Skin of body (tissue), 1 donor: ENCODE measurements at regions not wholly inside any gene's neighbourhood (a gene's known extent, or its start where the extent isn't known, plus 50 kb on each side); places are given as distances from the start of the nearest gene placed in this dataset.
"Not testable (repeated sequence)": the region's sequence is repeated elsewhere in the genome, so short reads cannot be mapped to it uniquely, and the experiment has no call there.

ENCODE experiments used
- DNase-seq: peaks from one replicate; lab custom pipeline; 2025; lab: John Stamatoyannopoulos, UW

GRCh38 chr2:56510610-56511009 is 326.8 kb downstream of the CCDC85A start:
- no peak for DNase-seq

- DNase-seq: no peak
Observed at GRCh38 chr2:56515399-56515798, 331.6 kb downstream of the CCDC85A start.

DNA sequence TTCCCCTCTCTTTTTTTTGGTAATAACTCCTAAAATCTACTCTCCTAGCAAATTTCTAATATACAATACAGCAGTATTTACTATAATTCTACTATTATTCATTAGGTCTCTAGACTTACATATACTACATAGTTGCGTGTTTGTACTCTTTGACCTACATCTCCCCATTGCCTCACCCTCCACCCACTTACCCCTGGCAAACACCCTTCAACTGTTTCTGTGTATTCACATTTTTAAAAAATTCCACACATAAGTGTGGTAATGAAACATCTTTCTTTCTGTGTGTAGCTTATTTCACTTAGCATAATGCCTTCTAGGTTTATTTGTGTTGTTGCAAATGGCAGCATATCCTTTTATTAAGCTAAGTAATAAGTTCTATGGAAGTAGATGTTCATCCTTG is 336.0 kb downstream of the CCDC85A start:
- DNase-seq: no peak

- peak; percentile 0 for DNase-seq
Observed at GRCh38 chr2:56522605-56523089, 338.9 kb downstream of the CCDC85A start.

DNA sequence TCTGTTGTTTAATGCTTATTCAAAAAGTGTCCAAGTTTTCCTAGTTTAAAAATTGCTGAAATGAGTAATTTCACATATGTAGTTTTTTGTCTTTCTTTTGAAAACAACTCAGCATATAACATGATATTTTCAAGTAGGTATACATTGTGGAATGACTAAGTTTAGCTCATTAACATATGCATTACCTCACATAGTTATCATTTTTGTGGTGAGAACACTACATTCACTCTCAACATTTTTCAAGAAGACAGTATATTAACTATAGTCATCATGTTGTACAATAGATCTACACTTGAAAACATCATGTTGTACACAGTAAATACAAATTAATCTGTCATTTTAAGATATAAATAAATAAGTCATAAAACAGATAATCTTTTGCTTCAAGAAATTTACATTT is 340.0 kb downstream of the CCDC85A start:
- DNase-seq: no peak

GRCh38 chr2:56531668-56532420 is 348.1 kb downstream of the CCDC85A start:
- DNase-seq: no peak

- no peak for DNase-seq
Observed at GRCh38 chr2:56534321-56534720, 350.5 kb downstream of the CCDC85A start.

DNA sequence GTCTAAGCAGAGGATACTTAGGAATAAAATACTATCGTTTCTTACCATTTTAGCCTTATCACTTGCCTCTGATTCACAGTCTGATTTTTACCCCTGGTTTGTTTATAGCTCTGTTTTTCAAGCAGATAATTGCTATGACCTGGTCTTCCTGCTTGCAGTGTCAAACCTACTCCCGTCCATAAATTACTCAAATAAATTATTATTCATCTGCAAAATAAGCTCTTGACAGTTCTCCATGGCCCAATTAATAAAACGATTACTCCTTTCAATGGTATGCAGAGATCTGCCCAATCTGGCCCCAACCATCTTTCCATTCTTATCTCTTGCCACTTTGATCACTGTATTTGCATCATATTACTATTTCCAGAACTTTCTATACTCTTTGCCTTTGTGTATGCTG is 354.0 kb downstream of the CCDC85A start:
- no peak for DNase-seq

DNA sequence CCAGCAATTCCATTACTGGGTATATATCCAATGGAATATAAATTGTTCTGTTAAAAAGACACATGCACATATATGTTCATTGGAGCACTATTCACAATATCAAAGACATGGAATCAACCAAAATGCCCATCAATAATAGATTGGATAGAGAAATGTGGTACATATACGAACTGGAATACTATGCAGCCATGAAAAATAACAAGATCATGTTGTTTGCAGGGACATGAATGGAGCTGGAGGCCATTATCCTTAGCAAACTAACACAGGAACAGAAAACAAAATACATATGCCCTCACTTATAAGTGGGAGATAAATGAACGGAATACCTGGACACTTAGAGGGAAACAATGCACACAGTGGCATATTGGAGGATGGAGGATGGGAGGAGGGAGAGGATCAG is 355.8 kb downstream of the CCDC85A start:
- DNase-seq: no peak

DNA sequence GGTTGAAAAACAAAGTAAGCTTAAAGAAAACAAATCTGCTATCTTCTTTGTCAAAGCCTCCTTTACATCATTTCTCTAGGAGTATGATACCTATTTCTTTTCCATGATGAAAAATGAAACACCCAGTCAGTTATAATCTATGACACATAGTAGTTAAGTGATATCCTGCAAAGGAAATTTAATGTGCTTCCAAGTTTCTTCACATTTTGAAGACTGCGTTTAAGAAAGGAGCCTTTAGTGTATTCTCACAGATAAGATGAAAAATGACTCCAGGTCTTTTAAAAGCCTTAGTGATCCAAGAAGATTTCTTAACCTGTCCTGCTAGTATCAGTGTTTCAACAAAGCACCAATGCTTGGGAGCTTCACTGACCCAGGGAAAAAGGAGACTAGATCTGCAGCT is 356.7 kb downstream of the CCDC85A start:
- DNase-seq: no peak

DNA sequence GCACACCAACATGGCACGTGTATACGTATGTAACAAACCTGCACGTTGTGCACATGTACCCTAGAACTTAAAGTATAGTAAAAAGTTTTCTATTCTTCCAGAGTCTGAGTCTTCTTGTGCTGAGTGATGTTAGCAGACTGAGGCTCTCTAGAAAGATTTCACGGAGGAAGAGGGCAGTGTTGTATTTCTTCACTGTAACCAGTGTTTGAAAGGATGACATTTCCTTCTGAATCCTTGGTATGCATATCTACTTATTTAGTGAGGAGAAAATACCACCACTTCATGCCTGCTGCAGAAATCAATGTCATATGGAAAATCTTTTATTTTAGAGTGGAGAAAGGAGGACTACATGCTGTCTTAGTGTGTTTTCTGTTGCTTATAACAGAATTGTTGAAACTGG is 357.1 kb downstream of the CCDC85A start:
- no peak for DNase-seq

- DNase-seq: no peak
Observed at GRCh38 chr2:56542213-56542612, 358.4 kb downstream of the CCDC85A start.

DNA sequence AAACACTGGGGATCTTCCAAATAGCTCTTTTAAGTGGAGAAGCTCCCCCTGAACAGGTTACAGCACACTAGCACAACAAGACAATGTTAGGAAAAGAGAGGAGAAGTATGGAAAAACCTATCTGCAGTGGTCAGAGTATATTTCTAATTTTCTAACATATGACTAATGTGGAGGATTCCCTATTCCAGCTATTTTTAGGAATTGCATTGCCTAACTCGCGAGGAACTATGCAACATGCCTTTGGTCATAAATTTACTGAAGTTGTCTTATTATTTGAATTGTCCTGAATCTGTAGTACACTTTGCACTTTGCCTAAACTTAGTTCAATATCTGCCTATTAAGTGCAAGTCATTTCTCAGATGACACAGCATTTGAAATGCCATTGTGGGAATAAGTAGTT is 381.4 kb downstream of the CCDC85A start:
- no peak for DNase-seq

DNA sequence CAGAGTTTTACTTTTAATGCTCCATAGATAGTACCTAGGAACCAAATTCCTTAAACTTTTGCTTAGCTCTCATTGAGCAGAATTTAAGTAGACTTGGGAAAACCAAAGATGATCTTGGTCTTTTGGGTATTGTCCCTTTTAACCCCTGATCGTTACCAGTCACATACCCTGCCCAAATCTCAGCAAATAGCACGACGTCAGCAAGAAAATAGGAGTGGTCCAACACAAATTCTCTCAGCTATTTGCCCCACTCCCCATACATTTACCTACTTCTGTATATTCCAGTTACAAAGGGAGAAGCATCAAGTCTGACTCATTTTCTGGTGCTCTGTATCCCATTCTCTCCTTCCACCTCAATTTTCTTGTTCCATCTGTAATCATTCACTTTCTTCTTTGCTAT is 387.3 kb downstream of the CCDC85A start:
- no peak for DNase-seq

- DNase-seq: no peak
Observed at GRCh38 chr2:56576001-56576400, 392.2 kb downstream of the CCDC85A start.

- DNase-seq: no peak
Observed at GRCh38 chr2:56580242-56580641, 396.5 kb downstream of the CCDC85A start.

- DNase-seq: no peak
Observed at GRCh38 chr2:56582570-56582969, 398.8 kb downstream of the CCDC85A start.

DNA sequence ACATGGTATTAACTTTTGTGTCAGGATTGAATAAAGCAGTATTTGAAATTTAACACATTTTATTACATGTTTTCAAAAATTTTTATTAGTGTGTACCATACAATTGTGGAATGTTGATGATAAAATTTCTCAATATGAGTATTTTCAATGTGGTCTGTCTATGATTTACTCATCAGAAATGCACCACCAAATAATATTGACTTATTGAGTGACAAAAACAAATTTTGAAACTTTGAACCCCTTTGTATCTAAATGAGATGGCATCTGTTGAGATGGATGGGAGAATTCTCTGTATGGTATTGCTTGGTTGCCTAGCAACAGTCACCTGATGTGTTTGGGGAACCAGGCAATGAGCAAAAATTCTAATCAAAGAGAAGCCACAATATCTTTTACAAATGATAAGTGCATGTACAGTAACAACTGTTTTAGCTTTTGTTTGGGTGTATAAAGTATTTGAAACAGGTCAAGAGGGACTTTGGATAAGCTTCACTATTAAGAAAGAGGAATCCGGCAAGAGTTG is 400.1 kb downstream of the CCDC85A start:
- DNase-seq: no peak

- DNase-seq: no peak
Observed at GRCh38 chr2:56587456-56587855, 403.7 kb downstream of the CCDC85A start.

DNA sequence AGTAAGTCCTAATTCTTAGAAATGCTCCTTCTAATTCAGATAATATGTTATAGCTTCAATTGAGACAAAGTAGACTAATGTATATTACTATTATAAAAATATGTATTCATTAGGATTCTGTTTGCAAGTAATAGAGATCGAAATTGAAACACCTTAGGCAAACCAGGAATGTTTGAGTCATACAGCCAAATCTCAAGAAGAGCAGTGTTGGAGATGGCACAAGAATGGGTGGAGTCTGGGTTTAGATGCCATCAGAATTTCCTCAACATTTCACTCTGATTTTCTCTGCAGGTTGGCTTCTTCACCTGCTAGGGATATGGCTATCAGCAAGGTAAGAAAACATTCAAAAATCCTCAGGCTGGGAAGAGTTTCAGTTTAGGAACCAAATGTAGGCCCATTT is 405.4 kb downstream of the CCDC85A start:
- no peak for DNase-seq

DNA sequence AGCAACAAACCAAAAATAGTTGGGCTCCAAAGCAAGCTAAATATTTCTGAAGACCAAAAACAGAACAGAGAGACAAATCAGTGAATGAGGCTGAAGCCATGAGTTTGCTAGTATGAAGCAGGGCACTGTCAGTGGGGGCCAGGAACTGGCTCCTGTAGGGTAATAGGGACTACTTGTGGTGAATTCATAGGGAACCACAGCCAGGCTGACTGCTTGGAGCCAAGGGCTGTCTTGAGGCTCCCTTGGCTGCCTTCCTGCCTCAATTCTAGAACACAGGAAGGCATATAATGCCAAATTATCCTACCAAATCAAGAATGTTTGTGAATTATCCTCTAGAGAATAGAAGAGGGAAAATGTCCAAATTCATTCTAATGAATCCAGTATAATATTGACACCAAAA is 406.0 kb downstream of the CCDC85A start:
- peak; percentile 1 for DNase-seq

GRCh38 chr2:56590611-56591010 is 406.8 kb downstream of the CCDC85A start:
- no peak for DNase-seq

GRCh38 chr2:56606086-56606485 is 422.3 kb downstream of the CCDC85A start:
- not testable (repeated sequence) for DNase-seq
